OCI-LY1 (cell line): ENCODE measurements at regions not wholly inside any gene's neighbourhood (a gene's known extent, or its start where the extent isn't known, plus 50 kb on each side); places are given as distances from the start of the nearest gene placed in this dataset.

ENCODE experiments used
- EZH2 ChIP-seq: fragments of 200-600 bp; sonication (generic), shearing (Covaris generic); IDR thresholded peaks from 2 replicates; pipeline ENCODE4 v1.8.0; 2017; ENCODE audit warnings: borderline replicate concordance, mixed run types, mild to moderate bottlenecking, antibody characterized with exemption, low read length, moderate library complexity, mixed read lengths
- TF ChIP-seq, protein P1 (sequence below): fragments of 200-600 bp; sonication (generic), shearing (Covaris generic); IDR thresholded peaks from 2 replicates; pipeline ENCODE4 v1.5.1; 2017; ENCODE audit warnings: mild to moderate bottlenecking, antibody characterized with exemption, low read length, moderate library complexity, mixed read lengths

- TF ChIP-seq, protein P1, sequence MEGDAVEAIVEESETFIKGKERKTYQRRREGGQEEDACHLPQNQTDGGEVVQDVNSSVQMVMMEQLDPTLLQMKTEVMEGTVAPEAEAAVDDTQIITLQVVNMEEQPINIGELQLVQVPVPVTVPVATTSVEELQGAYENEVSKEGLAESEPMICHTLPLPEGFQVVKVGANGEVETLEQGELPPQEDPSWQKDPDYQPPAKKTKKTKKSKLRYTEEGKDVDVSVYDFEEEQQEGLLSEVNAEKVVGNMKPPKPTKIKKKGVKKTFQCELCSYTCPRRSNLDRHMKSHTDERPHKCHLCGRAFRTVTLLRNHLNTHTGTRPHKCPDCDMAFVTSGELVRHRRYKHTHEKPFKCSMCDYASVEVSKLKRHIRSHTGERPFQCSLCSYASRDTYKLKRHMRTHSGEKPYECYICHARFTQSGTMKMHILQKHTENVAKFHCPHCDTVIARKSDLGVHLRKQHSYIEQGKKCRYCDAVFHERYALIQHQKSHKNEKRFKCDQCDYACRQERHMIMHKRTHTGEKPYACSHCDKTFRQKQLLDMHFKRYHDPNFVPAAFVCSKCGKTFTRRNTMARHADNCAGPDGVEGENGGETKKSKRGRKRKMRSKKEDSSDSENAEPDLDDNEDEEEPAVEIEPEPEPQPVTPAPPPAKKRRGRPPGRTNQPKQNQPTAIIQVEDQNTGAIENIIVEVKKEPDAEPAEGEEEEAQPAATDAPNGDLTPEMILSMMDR: no peak
- TF ChIP-seq EZH2: no peak
These were observed 248.9 kb downstream of the ENGASE start for GRCh38 chr17:79323566-79323965.
